HEK293 (cell line): ENCODE measurements at regions not wholly inside any gene's neighbourhood (a gene's known extent, or its start where the extent isn't known, plus 50 kb on each side); places are given as distances from the start of the nearest gene placed in this dataset.

Experiments used
- CTCF ChIA-PET: fragments of 350-600 bp; formaldehyde crosslinking; extraction: SDS; loops from one replicate; lab custom pipeline; 2021; ENCODE audit warnings: antibody characterized with exemption; lab: Yijun Ruan, JAX
- POLR2A ChIA-PET: fragments of 300-600 bp; formaldehyde crosslinking; extraction: SDS; loops from one replicate; lab custom pipeline; 2020; ENCODE audit warnings: antibody characterized with exemption, inconsistent platforms; lab: Yijun Ruan, JAX
- H3K27ac ChIP-seq: fragments of 200-500 bp; sonication (Bioruptor generic); 2 replicates; pipeline ENCODE4 v1.5.1; 2014; ENCODE audit warnings: low read depth, low read length, control low read depth, inconsistent platforms; ENCODE audit errors: extremely low read depth
- H3K36me3 ChIP-seq, 2 experiments: fragments of 200-500 bp in 1 of 2; sonication (Bioruptor generic) in 1 of 2; 1 replicate in 1 of 2; 2 replicates in 1 of 2; pipeline ENCODE4 v1.5.1; 2014 to 2017; ENCODE audit warnings: inconsistent platforms in 2 of 2, low read length in 2 of 2; ENCODE audit not compliant: control insufficient read depth in 2 of 2, insufficient read depth in 1 of 2
- H3K4me1 ChIP-seq: fragments of 200-500 bp; sonication (Bioruptor generic); 2 replicates; pipeline ENCODE4 v1.5.1; 2014; ENCODE audit warnings: mild to moderate bottlenecking, low read length, inconsistent platforms; ENCODE audit not compliant: control insufficient read depth, insufficient read depth
- H3K4me3 ChIP-seq: 2 replicates; pipeline ENCODE4 v1.5.1; 2011; ENCODE audit warnings: low read depth, mild to moderate bottlenecking, control low read depth, low read length, moderate library complexity
- H3K9me3 ChIP-seq: fragments of 200-500 bp; sonication (Bioruptor generic); 2 replicates; pipeline ENCODE4 v1.5.1; 2014; ENCODE audit warnings: low read depth, low read length, inconsistent platforms; ENCODE audit not compliant: control insufficient read depth, insufficient read depth
- GFI1B ChIP-seq: fragments of 450-650 bp; formaldehyde crosslinking; IDR thresholded peaks from 2 replicates; pipeline ENCODE4 v1.5.1; 2016; ENCODE audit warnings: missing biosample characterization, missing genetic modification characterization
- HOXA7 ChIP-seq: sonication (generic); formaldehyde crosslinking; IDR thresholded peaks from 2 replicates; pipeline ENCODE4 v1.8.1; 2022; ENCODE audit warnings: missing genetic modification reagents, borderline replicate concordance
- INSM2 ChIP-seq: fragments of 450-650 bp; formaldehyde crosslinking; IDR thresholded peaks from 2 replicates; pipeline ENCODE4 v1.5.1; 2016; ENCODE audit warnings: missing biosample characterization, missing genetic modification characterization
- KLF7 ChIP-seq: fragments of 450-650 bp; formaldehyde crosslinking; IDR thresholded peaks from 2 replicates; pipeline ENCODE4 v1.5.1; 2016; ENCODE audit warnings: missing biosample characterization, missing genetic modification characterization, borderline replicate concordance
- PATZ1 ChIP-seq: fragments of 450-650 bp; formaldehyde crosslinking; IDR thresholded peaks from 2 replicates; pipeline ENCODE4 v1.5.1; 2016; ENCODE audit warnings: missing biosample characterization, missing genetic modification characterization
- YY2 ChIP-seq: fragments of 450-650 bp; formaldehyde crosslinking; IDR thresholded peaks from 2 replicates; pipeline ENCODE4 v1.5.1; 2016; ENCODE audit warnings: missing biosample characterization, missing genetic modification characterization
- ZFP3 ChIP-seq: fragments of 450-650 bp; formaldehyde crosslinking; IDR thresholded peaks from 2 replicates; pipeline ENCODE4 v1.5.1; 2016; ENCODE audit warnings: low read depth, missing biosample characterization, missing genetic modification characterization
- ZFP69B ChIP-seq: fragments of 450-650 bp; formaldehyde crosslinking; IDR thresholded peaks from 2 replicates; pipeline ENCODE4 v1.5.1; 2016; ENCODE audit warnings: missing biosample characterization, missing genetic modification characterization
- ZNF2 ChIP-seq: fragments of 450-650 bp; formaldehyde crosslinking; IDR thresholded peaks from 2 replicates; pipeline ENCODE4 v1.5.1; 2016; ENCODE audit warnings: missing biosample characterization, missing genetic modification characterization
- ZNF324 ChIP-seq: fragments of 450-650 bp; formaldehyde crosslinking; IDR thresholded peaks from 2 replicates; pipeline ENCODE4 v1.5.1; 2016; ENCODE audit warnings: missing biosample characterization, missing genetic modification characterization
- ZNF350 ChIP-seq: fragments of 450-650 bp; formaldehyde crosslinking; IDR thresholded peaks from 2 replicates; pipeline ENCODE4 v1.5.0; 2017; ENCODE audit warnings: missing biosample characterization, mild to moderate bottlenecking, missing genetic modification characterization
- ZNF391 ChIP-seq: fragments of 450-650 bp; formaldehyde crosslinking; IDR thresholded peaks from 2 replicates; pipeline ENCODE4 v1.5.1; 2016; ENCODE audit warnings: low read depth, missing biosample characterization, missing genetic modification characterization, borderline replicate concordance
- ZNF398 ChIP-seq: fragments of 450-650 bp; formaldehyde crosslinking; IDR thresholded peaks from 2 replicates; pipeline ENCODE4 v1.5.1; 2017; ENCODE audit warnings: missing biosample characterization, missing genetic modification characterization
- ZNF426 ChIP-seq: fragments of 450-650 bp; formaldehyde crosslinking; IDR thresholded peaks from 2 replicates; pipeline ENCODE4 v1.5.1; 2017; ENCODE audit warnings: missing biosample characterization, missing genetic modification characterization, mild to moderate bottlenecking, inconsistent platforms, moderate library complexity
- ZNF529 ChIP-seq: fragments of 450-650 bp; formaldehyde crosslinking; IDR thresholded peaks from 2 replicates; pipeline ENCODE4 v1.5.1; 2017; ENCODE audit warnings: missing genetic modification characterization, missing biosample characterization; ENCODE audit not compliant: insufficient replicate concordance
- ZNF558 ChIP-seq: fragments of 450-650 bp; formaldehyde crosslinking; IDR thresholded peaks from 2 replicates; pipeline ENCODE4 v1.5.1; 2016; ENCODE audit warnings: missing biosample characterization, missing genetic modification characterization
- ZNF747 ChIP-seq: fragments of 450-650 bp; formaldehyde crosslinking; IDR thresholded peaks from 2 replicates; pipeline ENCODE4 v1.5.1; 2016; ENCODE audit warnings: missing biosample characterization, missing genetic modification characterization
- ZNF785 ChIP-seq: fragments of 450-650 bp; formaldehyde crosslinking; IDR thresholded peaks from 2 replicates; pipeline ENCODE4 v1.5.1; 2016; ENCODE audit warnings: missing biosample characterization, missing genetic modification characterization
- ZSCAN18 ChIP-seq: fragments of 450-650 bp; formaldehyde crosslinking; IDR thresholded peaks from 2 replicates; pipeline ENCODE4 v1.5.1; 2016; ENCODE audit warnings: missing biosample characterization, missing genetic modification characterization

- Histone ChIP-seq H3K4me3 (no peak overlapping the region), H3K36me3 (no peaks in the 10 kb centered on the region), H3K4me1 (no peaks in the 10 kb centered on the region)
- TF ChIP-seq YY2 (tag by site-specific recombination) (no peak), INSM2 (tag by site-specific recombination) (no peak), ZNF529 (tag by site-specific recombination) (no peak), HOXA7 (CRISPR knock-in tag) (no peak)
- TF ChIP-seq, all 188 proteins: peak for 0
- ChIA-PET POLR2A (no interaction called here), CTCF (no interaction called here)
- H3K27ac ChIP-seq = no peak overlapping the region
- no peaks in the 10 kb centered on the region for H3K9me3 ChIP-seq
Measured at GRCh38 chr2:106954304-106954703, 68.3 kb upstream of the ST6GAL2 start.

- TF ChIP-seq ZFP3 (tag by site-specific recombination) (no peak), ZNF350 (tag by site-specific recombination) (no peak), KLF7 (tag by site-specific recombination) (no peak), PATZ1 (tag by site-specific recombination) (no peak), ZNF558 (tag by site-specific recombination) (no peak), GFI1B (no peak), ZNF2 (tag by site-specific recombination) (no peak), ZNF391 (tag by site-specific recombination) (no peak)
- ChIA-PET CTCF (no interaction called here), POLR2A (no interaction called here)
- H3K4me1 ChIP-seq = no peaks in the 10 kb centered on the region
- no peaks in the 10 kb centered on the region for H3K36me3 ChIP-seq
- H3K27ac ChIP-seq = no peak overlapping the region
- no peaks in the 10 kb centered on the region for H3K9me3 ChIP-seq
- H3K4me3 ChIP-seq = no peak overlapping the region
Measured at GRCh38 chr2:106956416-106956815, 70.4 kb upstream of the ST6GAL2 start.

- ChIA-PET CTCF (no interaction called here), POLR2A (no interaction called here)
- H3K4me3 ChIP-seq = no peak overlapping the region
Measured at GRCh38 chr2:106956879-106957278, 70.9 kb upstream of the ST6GAL2 start.

More at GRCh38 chr2:106956879-106957278, 70.9 kb upstream of the ST6GAL2 start:
- no peaks in the 10 kb centered on the region for H3K4me1 ChIP-seq
- H3K9me3 ChIP-seq = no peaks in the 10 kb centered on the region
- no peaks in the 10 kb centered on the region for H3K36me3 ChIP-seq
- no peak overlapping the region for H3K27ac ChIP-seq
- TF ChIP-seq ZSCAN18 (tag by site-specific recombination) (no peak), ZFP69B (tag by site-specific recombination) (no peak), ZNF398 (tag by site-specific recombination) (no peak), ZNF747 (tag by site-specific recombination) (no peak), ZNF324 (tag by site-specific recombination) (no peak), ZNF426 (no peak), ZNF785 (tag by site-specific recombination) (no peak)
- TF ChIP-seq, all 188 proteins: peak for 0
